NCI-H2196 (cell line): ENCODE measurements at regions not wholly inside any gene's neighbourhood (a gene's known extent, or its start where the extent isn't known, plus 50 kb on each side); places are given as distances from the start of the nearest gene placed in this dataset.

Source experiments
- DNase-seq: peaks from one replicate; lab custom pipeline; 2025; ENCODE audit not compliant: unreplicated experiment; lab: John Stamatoyannopoulos, UW

- no peak for DNase-seq
These were observed 762.6 kb upstream of the GOLIM4 start for GRCh38 chr3:168858327-168858726.

- no peak for DNase-seq
These were observed 754.4 kb upstream of the GOLIM4 start for GRCh38 chr3:168850109-168850508.

- DNase-seq = peak; percentile 53
These were observed 751.7 kb upstream of the GOLIM4 start for GRCh38 chr3:168847291-168847883.

- DNase-seq = no peak
These were observed 749.3 kb upstream of the GOLIM4 start for GRCh38 chr3:168844894-168845482.

GRCh38 chr3:168844472-168844871, 748.7 kb upstream of the GOLIM4 start:
- no peak for DNase-seq

GRCh38 chr3:168843481-168843880, 747.8 kb upstream of the GOLIM4 start:
- no peak for DNase-seq

- no peak for DNase-seq
These were observed 743.9 kb upstream of the GOLIM4 start for GRCh38 chr3:168839653-168840052.

GRCh38 chr3:168834558-168834957, 738.8 kb upstream of the GOLIM4 start:
- DNase-seq = no peak

GRCh38 chr3:168828943-168829342, 733.2 kb upstream of the GOLIM4 start:
- DNase-seq = no peak

- no peak for DNase-seq
These were observed 732.8 kb upstream of the GOLIM4 start for GRCh38 chr3:168828536-168828935.

- DNase-seq = no peak
These were observed 732.3 kb upstream of the GOLIM4 start for GRCh38 chr3:168828014-168828413.

- no peak for DNase-seq
These were observed 728.4 kb upstream of the GOLIM4 start for GRCh38 chr3:168824107-168824506.

GRCh38 chr3:168823466-168823865, 727.7 kb upstream of the GOLIM4 start:
- DNase-seq = no peak

GRCh38 chr3:168820810-168821415, 725.2 kb upstream of the GOLIM4 start:
- DNase-seq = no peak

GRCh38 chr3:168817177-168817576, 721.5 kb upstream of the GOLIM4 start:
- no peak for DNase-seq

GRCh38 chr3:168815946-168816345, 720.2 kb upstream of the GOLIM4 start:
- no peak for DNase-seq

GRCh38 chr3:168813225-168813802, 717.6 kb upstream of the GOLIM4 start:
- no peak for DNase-seq

GRCh38 chr3:168812234-168812633, 716.5 kb upstream of the GOLIM4 start:
- DNase-seq = no peak

GRCh38 chr3:168808596-168808995, 712.9 kb upstream of the GOLIM4 start:
- DNase-seq = no peak

- DNase-seq = no peak
These were observed 711.7 kb upstream of the GOLIM4 start for GRCh38 chr3:168807448-168807847.

- no peak for DNase-seq
These were observed 711.1 kb upstream of the GOLIM4 start for GRCh38 chr3:168806871-168807270.

GRCh38 chr3:168803536-168803935, 707.8 kb upstream of the GOLIM4 start:
- no peak for DNase-seq
